ENCODE measurements at regions not wholly inside any gene's neighbourhood (a gene's known extent, or its start where the extent isn't known, plus 50 kb on each side); places are given as distances from the start of the nearest gene placed in this dataset.

DNA sequence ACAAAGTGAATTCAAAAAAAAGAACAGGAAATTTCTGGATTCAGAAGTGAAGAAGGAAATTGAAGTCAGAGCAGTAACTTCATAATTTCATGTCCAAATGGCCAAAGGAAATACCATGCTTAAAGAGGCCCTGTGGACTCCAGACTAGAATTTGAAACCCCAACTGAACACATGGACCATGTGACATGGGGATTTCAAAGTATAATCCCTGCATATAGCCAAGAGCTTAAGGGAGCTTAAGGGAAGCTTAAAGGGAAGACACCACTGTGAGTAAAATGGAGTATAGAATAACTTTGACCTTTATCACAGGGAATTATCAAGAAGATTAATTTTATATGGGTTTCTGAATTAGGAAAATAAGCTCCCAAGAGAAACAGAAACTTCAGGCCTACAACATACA, 241.8 kb upstream of the POGK start:
- no peak for FAIRE-seq
- dilution Hi-C loops (cut with MboI; ENCODE audit: extremely low pct_ligation_motif_present, low sequenced_read_pairs), result no loop called here
- H3K27me3 ChIP-seq (ENCODE audit: control insufficient read depth, extremely low read depth, insufficient read depth, low read length), result no peaks in the 10 kb centered on the region

DNA sequence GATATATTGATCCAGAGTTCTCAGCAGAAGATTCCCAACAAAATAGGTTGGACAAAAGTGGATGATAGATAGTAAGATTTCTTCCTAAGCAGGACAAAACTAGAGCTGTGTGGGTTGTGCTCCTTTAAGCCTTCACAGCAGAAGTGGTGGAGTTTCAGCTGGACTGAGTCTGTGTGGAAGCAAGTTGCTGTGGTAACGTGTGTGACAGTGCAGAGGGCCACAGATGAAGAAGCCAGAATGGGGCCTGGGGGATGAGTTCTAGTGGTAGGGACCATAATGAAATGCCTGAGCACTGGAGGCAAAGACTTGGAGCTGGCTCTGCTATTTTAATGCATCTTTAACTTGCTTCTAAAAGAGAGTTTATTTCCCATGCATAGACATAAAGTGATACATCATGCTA, 238.7 kb upstream of the POGK start:
- TF ChIP-seq, protein P1, sequence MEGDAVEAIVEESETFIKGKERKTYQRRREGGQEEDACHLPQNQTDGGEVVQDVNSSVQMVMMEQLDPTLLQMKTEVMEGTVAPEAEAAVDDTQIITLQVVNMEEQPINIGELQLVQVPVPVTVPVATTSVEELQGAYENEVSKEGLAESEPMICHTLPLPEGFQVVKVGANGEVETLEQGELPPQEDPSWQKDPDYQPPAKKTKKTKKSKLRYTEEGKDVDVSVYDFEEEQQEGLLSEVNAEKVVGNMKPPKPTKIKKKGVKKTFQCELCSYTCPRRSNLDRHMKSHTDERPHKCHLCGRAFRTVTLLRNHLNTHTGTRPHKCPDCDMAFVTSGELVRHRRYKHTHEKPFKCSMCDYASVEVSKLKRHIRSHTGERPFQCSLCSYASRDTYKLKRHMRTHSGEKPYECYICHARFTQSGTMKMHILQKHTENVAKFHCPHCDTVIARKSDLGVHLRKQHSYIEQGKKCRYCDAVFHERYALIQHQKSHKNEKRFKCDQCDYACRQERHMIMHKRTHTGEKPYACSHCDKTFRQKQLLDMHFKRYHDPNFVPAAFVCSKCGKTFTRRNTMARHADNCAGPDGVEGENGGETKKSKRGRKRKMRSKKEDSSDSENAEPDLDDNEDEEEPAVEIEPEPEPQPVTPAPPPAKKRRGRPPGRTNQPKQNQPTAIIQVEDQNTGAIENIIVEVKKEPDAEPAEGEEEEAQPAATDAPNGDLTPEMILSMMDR (optimal IDR thresholded peaks at IDR 0.05 in 1 of 3, IDR thresholded peaks at IDR 0.05 in 1 of 3, conservative IDR thresholded peaks at IDR 0.05 in 1 of 3; ENCODE audit: extremely low read depth in 1 of 3, insufficient read depth in 2 of 3, low read length in 3 of 3), result no peak
- no peak for TF ChIP-seq EZH2 (IDR thresholded peaks at IDR 0.05; ENCODE audit: low read length)
- H3K27me3 ChIP-seq (ENCODE audit: control insufficient read depth, extremely low read depth, insufficient read depth, low read length), result no peaks in the 10 kb centered on the region
- no peak for FAIRE-seq
- H3K4me3 ChIP-seq (ENCODE audit: control insufficient read depth in 2 of 3, extremely low read depth in 1 of 3, insufficient read depth in 2 of 3, low read depth in 1 of 3, low read length in 3 of 3), result no peak overlapping the region
- peaks cover 3% of the 10 kb centered on the region for H3K4me1 ChIP-seq (ENCODE audit: control insufficient read depth, extremely low read depth, insufficient read depth, low read length)
- H3K9me1 ChIP-seq (ENCODE audit: control insufficient read depth, extremely low read depth, insufficient read depth, low read length), result no peaks in the 10 kb centered on the region
- no peaks in the 10 kb centered on the region for H3K36me3 ChIP-seq (ENCODE audit: control insufficient read depth in 2 of 2, extremely low read depth in 1 of 2, insufficient read depth in 2 of 2, low read length in 2 of 2)
- no peak overlapping the region for H3K9ac ChIP-seq (ENCODE audit: control insufficient read depth, extremely low read depth, insufficient read depth, low read length)
- H3K27ac ChIP-seq (ENCODE audit: control insufficient read depth, insufficient read depth, low read length), result no peak overlapping the region
- H3K9me3 ChIP-seq (ENCODE audit: control insufficient read depth, low read depth, low read length), result no peaks in the 10 kb centered on the region
- no peak overlapping the region for H2AFZ ChIP-seq (ENCODE audit: control insufficient read depth, low read length)
- no peak for DNase-seq (ENCODE audit: low read depth, low spot score)
- H4K20me1 ChIP-seq (ENCODE audit: control insufficient read depth, extremely low read depth, insufficient read depth, low read length), result no peaks in the 10 kb centered on the region
- H3K4me2 ChIP-seq (ENCODE audit: control insufficient read depth, extremely low read depth, insufficient read depth, low read depth, low read length), result no peak overlapping the region
- dilution Hi-C loops (cut with MboI; ENCODE audit: extremely low pct_ligation_motif_present, low sequenced_read_pairs), result no loop called here
- no peaks in the 10 kb centered on the region for H3K79me2 ChIP-seq (ENCODE audit: control insufficient read depth, insufficient read depth, low read length)

More for the DNA sequence above, 241.8 kb upstream of the POGK start:
- Histone ChIP-seq H3K27ac (ENCODE audit: control insufficient read depth, insufficient read depth, low read length) (no peak overlapping the region), H4K20me1 (ENCODE audit: control insufficient read depth, extremely low read depth, insufficient read depth, low read length) (no peaks in the 10 kb centered on the region), H3K9me3 (ENCODE audit: control insufficient read depth, low read depth, low read length) (no peaks in the 10 kb centered on the region), H3K36me3 (ENCODE audit: control insufficient read depth in 2 of 2, extremely low read depth in 1 of 2, insufficient read depth in 2 of 2, low read length in 2 of 2) (no peaks in the 10 kb centered on the region), H3K4me1 (ENCODE audit: control insufficient read depth, extremely low read depth, insufficient read depth, low read length) (no peaks in the 10 kb centered on the region), H3K9me1 (ENCODE audit: control insufficient read depth, extremely low read depth, insufficient read depth, low read length) (no peaks in the 10 kb centered on the region), H3K79me2 (ENCODE audit: control insufficient read depth, insufficient read depth, low read length) (no peaks in the 10 kb centered on the region), H3K4me2 (ENCODE audit: control insufficient read depth, extremely low read depth, insufficient read depth, low read depth, low read length) (no peak overlapping the region), H2AFZ (ENCODE audit: control insufficient read depth, low read length) (no peak overlapping the region), H3K4me3 (ENCODE audit: control insufficient read depth in 2 of 3, extremely low read depth in 1 of 3, insufficient read depth in 2 of 3, low read depth in 1 of 3, low read length in 3 of 3) (no peak overlapping the region), H3K9ac (ENCODE audit: control insufficient read depth, extremely low read depth, insufficient read depth, low read length) (no peak overlapping the region)
- TF ChIP-seq, protein P1 (optimal IDR thresholded peaks at IDR 0.05 in 1 of 3, IDR thresholded peaks at IDR 0.05 in 1 of 3, conservative IDR thresholded peaks at IDR 0.05 in 1 of 3; ENCODE audit: extremely low read depth in 1 of 3, insufficient read depth in 2 of 3, low read length in 3 of 3), result no peak
- TF ChIP-seq EZH2 (IDR thresholded peaks at IDR 0.05; ENCODE audit: low read length), result no peak
- no peak for DNase-seq (ENCODE audit: low read depth, low spot score)
